AG04450 (cell line): ENCODE measurements at regions not wholly inside any gene's neighbourhood (a gene's known extent, or its start where the extent isn't known, plus 50 kb on each side); places are given as distances from the start of the nearest gene placed in this dataset.

ENCODE experiments used
- CTCF ChIA-PET: fragments of 300-600, 350-600 bp; formaldehyde crosslinking; extraction: SDS; loops from one replicate; lab custom pipeline; 2022; ENCODE audit warnings: antibody characterized with exemption, inconsistent platforms; lab: Charles Lee
- POLR2A ChIA-PET: fragments of 350-600 bp; formaldehyde crosslinking; extraction: SDS; loops from one replicate; lab custom pipeline; 2021; ENCODE audit warnings: antibody characterized with exemption, inconsistent platforms; lab: Yijun Ruan, JAX
- DNase-seq: peaks from one replicate; pipeline ENCODE4 v3.0.0-alpha.2; 2011; ENCODE audit warnings: low read depth, low spot score
- H3K27ac ChIP-seq: one replicate; pipeline ENCODE4 v1.5.1; 2012; ENCODE audit warnings: low read depth, low read length, control low read depth
- H3K27me3 ChIP-seq: one replicate; pipeline ENCODE4 v1.6.0; 2012; ENCODE audit warnings: low read length; ENCODE audit not compliant: control insufficient read depth, insufficient read depth
- H3K4me3 ChIP-seq: 2 replicates; pipeline ENCODE4 v1.5.1; 2011; ENCODE audit warnings: mild to moderate bottlenecking, low read depth, low read length, control low read depth
- H3K9me3 ChIP-seq: 2 replicates; pipeline ENCODE4 v1.5.1; 2012; ENCODE audit warnings: low read length; ENCODE audit not compliant: control insufficient read depth, insufficient read depth
- TF ChIP-seq, protein P1 (sequence below): IDR thresholded peaks from 2 replicates; pipeline ENCODE4 v1.5.1; 2011; ENCODE audit warnings: low read depth, low read length, control low read depth, inconsistent platforms

- CTCF ChIA-PET = interaction anchor here (0.6 kb wide), 1 partner anchor 11 kb away, joined by 4 read pairs; no protein-coding TSS in a partner anchor
- DNase-seq = no peak
- Histone ChIP-seq H3K27ac (no peak overlapping the region), H3K9me3 (no peaks in the 10 kb centered on the region), H3K27me3 (no peaks in the 10 kb centered on the region), H3K4me3 (no peak overlapping the region)
- POLR2A ChIA-PET = no interaction called here
- TF ChIP-seq, protein P1, sequence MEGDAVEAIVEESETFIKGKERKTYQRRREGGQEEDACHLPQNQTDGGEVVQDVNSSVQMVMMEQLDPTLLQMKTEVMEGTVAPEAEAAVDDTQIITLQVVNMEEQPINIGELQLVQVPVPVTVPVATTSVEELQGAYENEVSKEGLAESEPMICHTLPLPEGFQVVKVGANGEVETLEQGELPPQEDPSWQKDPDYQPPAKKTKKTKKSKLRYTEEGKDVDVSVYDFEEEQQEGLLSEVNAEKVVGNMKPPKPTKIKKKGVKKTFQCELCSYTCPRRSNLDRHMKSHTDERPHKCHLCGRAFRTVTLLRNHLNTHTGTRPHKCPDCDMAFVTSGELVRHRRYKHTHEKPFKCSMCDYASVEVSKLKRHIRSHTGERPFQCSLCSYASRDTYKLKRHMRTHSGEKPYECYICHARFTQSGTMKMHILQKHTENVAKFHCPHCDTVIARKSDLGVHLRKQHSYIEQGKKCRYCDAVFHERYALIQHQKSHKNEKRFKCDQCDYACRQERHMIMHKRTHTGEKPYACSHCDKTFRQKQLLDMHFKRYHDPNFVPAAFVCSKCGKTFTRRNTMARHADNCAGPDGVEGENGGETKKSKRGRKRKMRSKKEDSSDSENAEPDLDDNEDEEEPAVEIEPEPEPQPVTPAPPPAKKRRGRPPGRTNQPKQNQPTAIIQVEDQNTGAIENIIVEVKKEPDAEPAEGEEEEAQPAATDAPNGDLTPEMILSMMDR = no peak
These were observed 1307.7 kb upstream of the LRRTM3 start for GRCh38 chr10:65618126-65618525.

GRCh38 chr10:65620404-65621048 is 1305.3 kb upstream of the LRRTM3 start:
- H3K27me3 ChIP-seq = no peaks in the 10 kb centered on the region
- H3K9me3 ChIP-seq = no peaks in the 10 kb centered on the region
- no peak overlapping the region for H3K4me3 ChIP-seq
- H3K27ac ChIP-seq = no peak overlapping the region
- TF ChIP-seq, protein P1 = no peak
- POLR2A ChIA-PET = no interaction called here
- DNase-seq = no peak
- CTCF ChIA-PET = no interaction called here

DNA sequence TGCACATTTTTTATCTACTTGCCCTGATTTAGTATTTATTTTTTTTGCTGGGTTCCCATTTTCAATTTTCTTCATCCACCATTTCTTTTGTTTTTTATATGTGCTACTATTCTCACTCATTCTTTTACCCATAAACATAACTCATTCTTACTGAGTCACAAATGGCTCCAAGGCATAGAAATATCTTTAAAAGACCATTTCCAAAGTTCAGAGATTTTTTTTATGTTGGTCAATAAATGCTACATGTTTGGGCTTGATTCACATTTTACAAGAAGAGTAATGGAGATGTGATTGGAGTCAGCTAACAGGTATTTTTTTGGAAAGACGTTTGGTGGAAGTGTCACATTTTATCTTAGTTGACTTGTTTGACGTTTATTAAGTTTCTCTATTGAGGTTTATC is 1303.2 kb upstream of the LRRTM3 start:
- POLR2A ChIA-PET = no interaction called here

GRCh38 chr10:65628493-65629139 is 1297.2 kb upstream of the LRRTM3 start:
- H3K4me3 ChIP-seq = no peak overlapping the region
- no peak for DNase-seq
- no peaks in the 10 kb centered on the region for H3K9me3 ChIP-seq
- ChIA-PET POLR2A (no interaction called here), CTCF (interaction anchor here (0.7 kb wide), 1 partner anchor 11 kb away, joined by 4 read pairs; no protein-coding TSS in a partner anchor)
- TF ChIP-seq, protein P1 = no peak
- H3K27ac ChIP-seq = no peak overlapping the region
- H3K27me3 ChIP-seq = no peaks in the 10 kb centered on the region

More for the DNA sequence above, 1303.2 kb upstream of the LRRTM3 start:
- no peak overlapping the region for H3K27ac ChIP-seq
- CTCF ChIA-PET = no interaction called here
- no peaks in the 10 kb centered on the region for H3K27me3 ChIP-seq
- H3K4me3 ChIP-seq = no peak overlapping the region
- no peaks in the 10 kb centered on the region for H3K9me3 ChIP-seq
- TF ChIP-seq, protein P1 = no peak
- DNase-seq = no peak

GRCh38 chr10:65660006-65660405 is 1265.8 kb upstream of the LRRTM3 start:
- no peak overlapping the region for H3K4me3 ChIP-seq
- no peaks in the 10 kb centered on the region for H3K27me3 ChIP-seq
- H3K27ac ChIP-seq = no peak overlapping the region
- DNase-seq = no peak
- POLR2A ChIA-PET = interaction anchor here (0.6 kb wide), 1 partner anchor 191 kb away, joined by 3 read pairs; no protein-coding TSS in a partner anchor
- TF ChIP-seq, protein P1 = no peak
- H3K9me3 ChIP-seq = no peaks in the 10 kb centered on the region
- CTCF ChIA-PET = no interaction called here
